ENCODE measurements at regions not wholly inside any gene's neighbourhood (a gene's known extent, or its start where the extent isn't known, plus 50 kb on each side); places are given as distances from the start of the nearest gene placed in this dataset.

DNA sequence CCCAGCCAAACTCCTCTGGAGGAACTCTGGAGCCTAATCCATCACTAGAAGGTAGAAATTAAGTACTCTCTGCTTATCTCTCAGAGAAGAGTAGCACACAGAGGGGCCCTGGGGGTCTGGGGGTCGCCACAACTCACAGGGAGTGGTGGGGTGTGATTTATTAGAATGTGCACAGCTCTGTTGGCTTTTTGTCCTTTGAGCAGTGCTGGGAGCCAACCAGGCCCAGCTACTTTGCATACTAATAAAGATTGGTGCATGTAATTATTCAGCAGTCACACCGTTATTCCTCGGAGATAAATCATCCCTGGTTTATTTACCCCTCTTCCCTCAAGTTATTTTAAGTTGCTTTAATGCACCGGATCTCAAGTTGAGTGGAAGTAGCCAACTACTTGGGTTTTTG, 606.7 kb upstream of the EEF2KMT start:
- DNase-seq, result no peak

DNA sequence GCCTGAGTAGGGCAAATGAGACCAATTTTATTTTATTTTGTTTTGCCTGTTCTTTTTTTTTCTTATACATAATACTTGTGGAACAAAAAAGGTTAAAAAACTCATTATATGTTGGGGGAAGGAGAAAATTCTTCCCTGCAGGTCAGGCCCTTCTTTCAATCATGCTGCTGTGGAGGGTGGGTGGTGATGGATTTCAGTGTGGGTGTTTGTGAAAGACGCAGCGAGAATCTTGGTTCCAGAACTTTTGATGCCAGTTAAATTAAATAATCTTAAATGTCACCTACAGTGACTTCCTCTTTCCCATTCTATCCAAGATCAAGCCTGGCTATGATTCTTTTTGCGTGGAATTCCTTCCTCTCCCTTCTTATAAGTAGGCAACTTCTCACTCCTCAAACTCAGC, 595.8 kb upstream of the EEF2KMT start:
- no peak for DNase-seq

DNA sequence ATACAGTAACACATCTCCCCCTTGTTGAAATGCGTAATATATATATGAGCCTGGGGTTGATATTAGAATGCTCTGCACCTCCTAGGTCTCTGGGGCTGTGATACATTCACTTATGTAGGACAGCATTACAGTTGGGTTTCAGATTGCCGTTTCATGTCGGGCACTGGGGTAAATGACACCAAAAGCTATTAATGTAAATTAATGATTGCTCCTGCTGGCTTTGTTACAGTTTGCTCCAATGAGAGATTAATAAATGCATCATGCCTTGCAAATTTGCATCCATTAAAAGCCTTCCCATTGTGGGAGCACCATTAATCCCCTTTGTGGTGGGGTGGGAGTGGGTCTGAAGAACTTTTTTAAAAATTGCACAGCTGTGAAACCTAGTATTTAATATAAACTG, 584.4 kb upstream of the EEF2KMT start:
- no peak for DNase-seq

DNA sequence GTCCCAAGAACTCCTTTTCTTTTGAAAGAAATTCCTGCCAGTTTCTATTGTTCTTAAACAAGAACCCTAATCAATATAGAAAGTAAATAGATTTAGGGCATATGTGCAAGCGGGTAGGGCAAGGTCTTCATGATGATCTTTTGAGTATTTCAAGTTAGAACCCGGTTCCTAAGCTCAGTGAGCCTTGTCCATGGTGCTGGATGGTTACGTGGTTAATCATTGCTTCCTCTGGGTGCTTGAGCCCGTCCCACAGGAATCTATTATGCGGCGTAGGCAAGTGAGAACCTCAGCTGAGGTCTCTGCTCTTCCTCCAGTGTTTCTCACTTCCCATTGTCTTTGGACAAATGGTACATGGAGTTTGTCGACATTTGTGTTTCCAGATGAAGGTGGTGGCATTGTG, 580.8 kb upstream of the EEF2KMT start:
- DNase-seq, result no peak

DNA sequence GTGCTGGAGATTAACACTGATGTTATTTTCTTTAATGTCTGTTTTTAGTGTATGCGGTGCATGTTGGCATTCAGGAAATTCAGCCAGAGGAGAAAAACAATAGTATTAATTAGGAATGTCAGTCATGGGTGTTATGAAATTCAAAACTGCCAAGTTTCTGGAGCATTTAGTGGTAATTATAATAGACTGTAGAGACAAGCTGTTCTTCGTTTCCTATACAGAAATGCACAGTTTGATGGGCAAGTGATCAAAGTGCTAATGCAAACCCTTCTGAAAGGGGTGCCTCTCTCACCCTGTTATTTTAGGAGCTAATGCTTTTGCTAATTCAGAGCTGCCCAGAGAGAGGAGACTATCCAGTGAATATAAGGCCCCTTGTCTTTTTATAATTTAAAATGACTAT, 573.8 kb upstream of the EEF2KMT start:
- DNase-seq, result no peak

DNA sequence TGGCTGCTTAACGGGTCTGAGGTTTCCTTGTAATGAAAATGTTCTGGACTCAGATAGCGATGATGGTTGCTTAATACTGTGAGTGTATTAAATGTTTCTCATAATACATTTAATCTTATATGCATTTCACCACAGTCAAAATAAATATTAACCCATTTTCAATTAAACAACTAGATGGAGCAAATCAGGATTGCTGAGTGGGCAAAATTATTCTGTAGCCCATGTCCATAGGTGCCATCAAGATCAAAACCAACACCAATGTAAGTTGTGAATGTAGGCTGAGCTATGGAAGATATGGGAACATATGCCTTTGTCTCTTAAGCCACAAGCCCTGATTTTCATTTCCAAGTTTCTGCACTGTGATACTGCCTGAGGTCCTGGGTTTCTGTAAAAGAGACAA, 572.6 kb upstream of the EEF2KMT start:
- DNase-seq, result no peak

DNA sequence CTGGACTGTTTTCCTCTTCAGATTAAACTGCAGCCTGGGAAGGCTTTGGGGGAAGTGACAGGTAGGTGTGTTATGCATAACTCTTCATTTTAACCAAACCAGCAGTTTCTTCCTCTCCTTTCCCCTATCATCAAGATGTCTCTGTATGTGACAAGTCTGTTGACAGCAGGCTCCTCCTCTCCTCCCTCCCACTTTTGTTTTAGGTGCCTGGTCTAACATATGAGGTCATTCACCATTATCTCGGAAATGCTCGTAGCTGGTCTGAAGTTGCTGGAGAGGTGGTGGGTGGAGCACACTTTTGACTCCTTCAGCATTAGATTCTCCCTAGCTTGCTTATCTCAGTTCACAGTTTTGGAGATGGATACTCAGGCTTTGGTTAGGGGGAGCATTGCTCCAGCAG, 571.0 kb upstream of the EEF2KMT start:
- no peak for DNase-seq

DNA sequence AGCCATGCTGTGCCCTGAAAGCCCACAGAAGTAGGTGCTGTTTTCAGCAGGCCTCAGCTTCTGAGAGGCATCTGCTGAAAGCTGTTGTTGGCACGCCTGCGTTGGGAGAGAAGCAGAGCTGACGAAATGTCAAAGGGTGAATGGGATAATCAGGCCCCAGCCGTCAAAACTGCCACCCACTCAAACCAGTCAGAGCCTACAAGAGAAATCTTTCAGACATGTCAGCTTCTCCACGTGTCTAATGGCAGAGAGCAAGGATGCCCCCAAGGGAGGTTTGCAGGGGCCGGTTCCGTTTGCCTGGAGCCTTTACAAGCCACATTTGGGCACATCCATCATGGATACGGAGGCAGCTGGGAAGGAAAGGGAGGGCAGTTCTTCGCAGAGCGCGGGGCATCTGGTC, 568.2 kb upstream of the EEF2KMT start:
- DNase-seq, result no peak

DNA sequence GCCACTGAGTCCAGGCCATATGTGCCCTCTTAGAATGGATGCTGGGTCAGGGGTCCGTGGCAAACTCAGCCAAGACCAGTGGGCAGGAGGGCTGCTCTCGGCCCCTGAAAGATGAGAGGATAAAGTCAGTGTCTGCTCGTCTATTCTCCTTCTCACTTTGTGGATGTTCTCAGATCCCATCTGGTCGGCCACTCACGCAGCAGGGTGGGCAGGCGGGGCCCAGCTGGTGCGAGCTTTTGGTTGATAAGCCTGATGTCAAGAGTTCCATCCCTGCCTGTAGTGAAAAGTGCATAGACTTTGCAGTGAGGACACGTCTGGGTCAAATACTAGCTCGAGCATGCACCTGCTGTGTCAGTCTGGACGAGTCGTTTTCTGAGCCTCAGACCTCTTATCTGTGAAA, 556.2 kb upstream of the EEF2KMT start:
- DNase-seq, result no peak

DNA sequence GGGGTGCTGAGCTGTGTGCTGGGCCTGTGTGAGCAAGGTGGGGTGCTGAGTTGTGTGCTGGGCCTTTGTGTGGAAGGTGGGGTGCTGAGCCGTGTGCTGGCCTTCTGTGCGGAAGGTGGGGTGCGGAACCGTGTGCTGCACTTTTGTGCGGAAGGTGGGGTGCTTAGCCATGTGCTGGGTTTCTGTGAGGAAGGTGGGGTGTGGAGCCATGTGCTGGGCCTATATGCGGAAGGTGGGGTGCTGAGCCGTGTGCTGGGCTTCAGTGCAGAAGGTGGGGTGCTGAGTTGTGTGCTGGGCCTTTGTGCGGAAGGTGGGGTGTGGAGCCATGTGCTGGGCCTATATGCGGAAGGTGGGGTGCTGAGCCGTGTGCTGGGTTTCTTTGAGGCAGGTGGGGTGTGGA, 555.4 kb upstream of the EEF2KMT start:
- DNase-seq, result no peak

DNA sequence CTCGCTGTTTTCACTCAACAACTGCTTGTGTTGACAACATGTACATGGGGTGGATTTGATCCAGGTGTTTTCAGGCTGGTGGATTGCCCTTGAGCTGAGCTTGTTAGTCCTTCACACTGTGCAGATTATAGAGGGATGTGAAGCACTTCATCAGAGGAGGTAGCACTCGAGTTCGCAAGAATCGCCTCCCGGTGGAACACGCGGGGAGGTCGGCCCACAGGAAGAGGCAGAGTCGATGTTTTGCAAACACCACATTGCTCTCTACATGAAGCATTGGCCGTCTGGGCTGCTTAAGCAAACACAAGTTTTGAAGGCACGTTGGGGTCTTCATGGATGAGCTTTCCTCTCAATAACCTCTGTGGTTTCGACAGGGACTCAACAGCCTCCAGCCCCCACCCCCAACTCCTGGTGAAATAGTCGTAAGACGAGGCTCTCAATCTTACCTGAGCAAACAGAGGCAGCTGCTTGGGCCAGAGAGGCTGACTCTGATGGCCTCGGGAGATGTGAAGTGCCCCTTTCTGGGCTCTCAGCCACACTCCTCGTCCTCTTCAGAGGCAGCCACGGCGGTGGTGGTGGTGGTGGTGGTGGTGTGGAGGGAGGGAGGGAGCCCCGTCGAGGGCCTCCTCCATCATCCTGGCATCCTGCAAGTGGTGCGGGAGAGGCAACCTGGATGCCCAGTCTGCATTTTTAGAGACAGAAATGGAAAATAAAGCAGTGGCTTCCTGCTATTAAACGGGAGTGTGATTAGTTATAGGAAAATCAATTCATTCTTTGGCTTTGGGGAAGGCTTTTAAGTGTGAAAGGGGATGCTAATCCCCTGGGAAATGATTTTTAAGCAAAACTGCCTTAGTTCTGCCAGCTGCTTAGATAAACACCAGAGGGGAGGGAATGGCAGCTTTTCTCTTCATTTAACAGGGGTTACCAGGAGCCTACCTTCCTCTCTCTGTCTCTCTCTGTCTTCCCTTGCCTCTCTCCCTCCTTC, 552.5 kb upstream of the EEF2KMT start:
- DNase-seq, result no peak

DNA sequence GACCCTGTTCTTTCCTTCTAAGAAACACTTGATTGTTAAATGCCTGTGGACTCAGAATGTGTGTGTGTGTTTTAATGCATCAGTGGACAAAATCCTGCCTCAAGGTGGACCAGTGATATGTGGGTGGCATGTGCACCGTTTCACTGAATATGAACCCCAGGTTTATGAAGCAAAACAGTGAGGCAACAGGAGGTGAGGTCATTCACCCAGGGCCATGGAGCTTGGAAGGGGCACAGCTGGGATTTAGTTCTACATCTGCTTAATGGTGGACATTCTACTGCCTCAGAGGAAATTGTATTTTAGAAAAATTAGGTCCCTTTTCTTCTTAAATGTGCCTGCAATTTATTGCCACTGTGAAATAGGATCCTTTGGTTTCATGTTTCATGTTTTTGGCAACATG, 549.5 kb upstream of the EEF2KMT start:
- DNase-seq, result no peak

DNA sequence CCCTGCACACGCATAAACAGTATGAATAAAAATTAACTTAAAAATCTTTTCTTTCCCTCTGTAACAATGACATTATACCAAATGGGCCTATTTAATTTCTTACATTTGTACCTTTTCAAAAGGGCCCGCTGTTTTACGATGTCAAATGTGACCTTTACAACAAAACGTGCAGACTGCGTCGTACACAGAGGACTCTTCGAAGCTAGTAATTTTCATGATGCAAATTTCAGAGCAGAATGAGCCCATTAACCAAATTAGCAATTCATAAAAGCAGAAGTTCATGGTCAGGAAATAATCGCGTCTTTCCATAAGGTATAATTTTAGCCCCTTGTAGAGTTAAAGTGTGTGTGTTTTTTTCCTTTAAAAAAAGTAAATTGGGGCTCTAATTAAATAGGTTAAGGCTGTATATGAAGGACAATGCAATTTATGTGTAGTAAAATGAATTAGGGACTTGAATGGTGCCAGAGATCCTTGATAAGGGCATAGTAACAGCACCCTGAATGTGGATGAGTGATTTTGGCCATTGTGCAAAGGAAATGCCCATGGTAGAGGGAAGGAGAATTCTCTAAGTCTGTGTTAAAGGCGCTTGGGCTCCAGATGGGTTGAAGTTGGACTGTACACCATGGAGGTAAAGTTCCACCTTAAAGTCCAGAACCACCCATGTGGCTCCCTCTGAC, 546.4 kb upstream of the EEF2KMT start:
- no peak for DNase-seq

DNA sequence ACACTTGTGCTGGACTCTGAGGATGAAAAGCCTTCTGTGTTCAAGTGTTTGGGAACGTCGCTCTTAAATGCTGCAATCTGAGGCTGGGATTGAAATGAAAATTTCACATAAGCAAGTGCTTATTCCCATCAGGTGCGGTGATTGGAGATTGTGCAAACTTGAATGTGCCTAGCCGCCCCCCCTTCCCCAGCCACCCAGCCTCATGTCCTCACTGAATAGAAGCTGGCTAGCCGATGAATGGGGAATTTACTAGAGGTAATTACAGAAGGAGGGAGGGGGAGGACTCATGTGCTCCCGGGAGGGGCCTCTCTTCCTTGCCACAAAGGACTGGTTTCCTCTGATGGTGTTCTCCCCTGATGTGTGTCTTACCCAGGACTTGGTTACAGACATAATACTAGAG, 544.8 kb upstream of the EEF2KMT start:
- DNase-seq, result no peak

DNA sequence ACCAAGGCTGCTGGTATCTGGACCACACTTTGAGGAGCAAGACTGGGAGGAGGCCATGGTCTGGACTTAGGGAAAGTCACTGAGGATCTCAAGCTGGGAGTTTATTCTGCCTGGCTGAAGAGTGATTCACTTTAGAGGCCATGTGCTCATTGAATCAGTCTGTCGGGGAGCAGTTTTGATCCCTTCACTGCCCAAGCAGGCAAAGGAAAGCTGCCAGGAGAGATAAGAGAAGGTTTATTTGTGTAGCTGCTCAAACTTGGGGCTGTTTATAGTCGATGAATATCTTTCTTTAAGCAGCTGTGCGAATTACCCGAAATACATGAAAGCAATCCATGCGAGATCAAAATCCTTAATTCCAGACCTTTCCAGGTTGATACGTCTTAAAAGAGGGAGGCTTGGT, 544.4 kb upstream of the EEF2KMT start:
- DNase-seq, result no peak

DNA sequence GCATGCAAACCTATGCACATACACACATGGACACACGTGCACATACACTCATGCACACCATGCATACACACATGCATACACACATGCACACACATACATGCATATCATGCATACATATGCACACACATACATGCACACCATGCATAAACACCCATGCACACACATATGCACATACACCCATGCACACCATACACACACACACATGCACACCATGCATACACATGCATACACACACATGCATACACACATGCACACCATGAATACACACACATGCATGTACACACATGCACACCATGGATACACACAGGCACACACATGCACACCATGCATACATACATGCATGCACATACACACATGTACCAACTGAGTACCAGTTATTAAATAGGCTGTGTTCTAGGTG, 543.3 kb upstream of the EEF2KMT start:
- DNase-seq, result no peak

DNA sequence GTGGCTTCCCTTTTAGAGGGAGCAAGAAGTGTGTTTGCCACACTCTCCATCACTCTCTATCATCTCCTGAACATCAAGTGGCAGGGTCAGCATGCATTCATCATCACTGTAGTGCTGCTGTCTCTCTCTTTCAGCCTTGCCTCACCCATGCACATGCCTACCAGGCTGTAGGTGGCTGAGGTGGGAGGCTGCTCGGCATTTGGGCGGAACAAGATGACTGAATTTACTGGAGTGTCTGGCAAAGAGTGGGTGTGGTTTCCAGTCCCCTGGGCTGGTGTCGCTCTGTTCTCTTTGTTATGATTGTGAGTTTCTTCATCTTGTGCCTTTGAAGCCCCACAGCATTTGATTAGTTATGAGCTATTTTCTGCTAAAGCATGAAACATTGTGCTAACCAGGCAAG, 541.9 kb upstream of the EEF2KMT start:
- DNase-seq, result no peak

DNA sequence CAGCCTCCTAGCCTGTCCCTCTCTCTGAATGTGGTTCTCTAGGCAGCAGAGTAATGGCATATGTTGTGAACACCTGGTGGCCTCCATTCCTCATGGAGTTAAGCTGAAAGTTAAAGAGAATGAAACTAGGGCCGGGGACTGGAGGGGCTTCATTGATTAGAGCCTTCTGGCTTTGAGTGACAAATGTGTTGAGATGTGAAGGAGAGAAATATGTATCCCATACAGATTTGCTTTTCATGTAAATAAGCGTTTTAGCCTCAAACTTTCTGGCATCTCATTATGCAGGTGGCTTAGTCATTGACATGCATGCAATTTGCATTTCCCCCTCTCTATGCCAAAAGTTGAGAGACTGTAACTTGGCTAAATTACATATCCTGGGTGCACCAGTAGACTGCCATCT, 537.7 kb upstream of the EEF2KMT start:
- DNase-seq, result no peak

DNA sequence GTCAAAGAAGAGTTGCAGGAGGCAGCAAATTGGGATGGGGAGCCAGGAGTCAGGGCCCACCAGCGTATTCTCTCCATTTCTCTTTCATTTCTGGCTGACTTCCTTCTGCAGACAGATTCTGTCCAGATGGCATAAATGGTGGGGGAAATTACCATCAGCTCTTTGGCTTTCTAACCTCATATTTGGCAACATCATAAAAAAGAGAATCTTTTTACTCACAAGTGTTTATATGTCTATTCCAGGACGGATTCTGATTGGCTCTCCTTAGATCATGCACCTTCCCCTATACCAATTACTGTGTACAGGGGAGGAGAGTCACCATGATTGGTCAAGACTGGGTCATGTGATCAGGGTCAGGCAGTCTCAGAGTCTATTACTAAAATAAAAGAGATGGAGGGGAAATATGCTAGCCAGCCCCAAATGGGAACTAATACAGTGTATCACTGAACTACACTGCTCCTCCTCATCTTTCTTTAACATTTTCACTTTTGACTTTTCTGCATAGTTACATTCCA, 537.1 kb upstream of the EEF2KMT start:
- no peak for DNase-seq

DNA sequence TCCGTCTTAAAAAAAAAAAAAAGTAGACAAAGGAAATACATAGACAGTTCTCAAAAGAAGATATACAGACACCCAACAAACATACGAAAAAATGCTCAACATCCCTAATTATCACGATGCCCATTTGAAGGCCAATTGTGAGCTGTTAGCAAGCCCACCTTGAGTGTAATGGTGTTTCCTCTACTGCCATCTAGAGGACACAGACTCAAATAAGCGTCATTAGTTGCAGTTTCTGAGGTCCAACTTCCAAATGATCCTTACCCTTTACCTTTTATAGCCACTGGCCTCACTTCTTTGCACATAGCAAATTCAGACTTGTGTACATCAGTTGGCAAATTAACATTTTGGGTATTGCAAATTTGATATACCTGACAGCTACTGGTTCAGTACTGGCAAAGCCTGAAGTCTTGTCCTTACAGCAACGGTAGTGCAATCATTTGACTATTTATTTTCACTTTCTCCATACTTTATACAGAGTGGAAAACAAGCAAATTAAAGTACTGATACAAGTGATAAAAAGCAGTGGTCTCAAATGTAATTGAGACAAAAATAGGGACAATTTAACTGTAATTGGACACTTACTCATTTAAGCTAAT, 536.3 kb upstream of the EEF2KMT start:
- DNase-seq, result peak; percentile 13

DNA sequence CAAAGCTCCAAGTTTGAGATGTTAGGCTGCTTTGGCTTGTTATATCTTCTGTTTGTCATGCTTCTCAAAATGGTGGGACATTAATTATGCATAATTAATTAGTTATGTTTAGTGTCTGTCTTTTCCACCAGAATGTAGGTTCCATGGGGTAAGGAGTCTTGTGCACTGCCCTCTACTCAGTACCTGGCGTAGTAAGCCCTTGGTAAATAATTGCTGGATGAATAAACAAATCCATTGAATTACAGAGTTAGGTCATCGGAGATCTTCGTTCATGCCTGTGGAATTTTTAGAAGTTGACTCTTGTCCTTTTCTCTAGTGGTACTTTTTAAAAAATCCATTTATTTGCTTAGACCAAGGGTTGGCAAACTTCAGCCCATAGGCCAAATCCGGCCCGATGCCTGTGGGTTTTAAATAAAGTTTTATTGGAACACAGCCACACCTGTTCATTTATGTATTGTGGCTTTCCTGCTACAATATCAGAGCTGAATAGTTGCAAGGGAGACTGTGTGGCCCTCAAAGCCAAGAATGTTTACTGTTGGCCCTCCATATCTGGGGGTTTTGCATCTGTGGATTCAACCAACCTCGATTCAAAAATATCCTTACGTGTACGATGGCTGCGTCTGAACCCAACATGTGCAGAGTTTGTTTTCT, 524.8 kb upstream of the EEF2KMT start:
- no peak for DNase-seq

DNA sequence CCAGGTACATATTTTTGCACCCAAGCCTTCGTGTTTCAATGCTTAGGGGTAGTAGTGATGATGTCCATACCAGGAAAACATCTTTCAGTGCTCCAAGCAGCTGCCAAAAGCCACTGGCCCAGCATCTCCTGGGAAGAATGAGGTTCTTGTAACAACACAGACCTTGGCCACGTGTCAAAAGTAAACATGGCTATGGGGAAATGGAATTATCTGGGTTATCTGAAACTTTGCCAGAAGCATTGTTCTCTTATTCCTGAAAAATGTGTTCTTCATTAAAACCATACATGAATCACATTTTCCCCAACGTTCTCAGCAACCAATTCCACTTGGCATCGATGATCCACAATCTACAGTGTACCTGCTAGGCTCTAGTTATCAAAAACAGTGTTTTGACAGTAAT, 524.2 kb upstream of the EEF2KMT start:
- no peak for DNase-seq

DNA sequence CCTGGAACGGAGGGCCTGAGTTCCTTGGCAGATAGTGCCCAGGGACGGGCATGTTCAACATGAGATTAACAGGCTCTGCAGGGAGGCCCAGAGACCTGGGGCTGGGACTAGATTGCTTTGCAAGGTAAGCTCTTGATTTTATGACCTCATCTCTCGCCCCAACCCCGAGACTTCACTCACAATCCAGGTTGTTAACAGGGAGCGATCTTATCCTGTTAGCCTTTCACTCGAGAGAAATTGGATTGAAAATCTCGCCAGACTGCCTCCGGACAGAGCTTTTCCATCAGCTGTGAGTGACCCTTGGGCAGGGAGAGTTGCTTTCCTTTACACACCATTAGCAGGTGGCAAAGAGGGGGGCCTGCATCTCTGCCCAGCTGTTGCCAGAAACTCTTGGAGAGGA, 521.7 kb upstream of the EEF2KMT start:
- DNase-seq, result no peak

All from activated CD4-positive, alpha-beta T cell treated with anti-CD3 and anti-CD28 coated beads, Interleukin-2, Interleukin-6, amounts not matched to agents 100 ng/mL and 50 ng/mL, durations not matched to agents 16 hours and 8 hours (primary cell).